ENCODE measurements at regions not wholly inside any gene's neighbourhood (a gene's known extent, or its start where the extent isn't known, plus 50 kb on each side); places are given as distances from the start of the nearest gene placed in this dataset.

DNA sequence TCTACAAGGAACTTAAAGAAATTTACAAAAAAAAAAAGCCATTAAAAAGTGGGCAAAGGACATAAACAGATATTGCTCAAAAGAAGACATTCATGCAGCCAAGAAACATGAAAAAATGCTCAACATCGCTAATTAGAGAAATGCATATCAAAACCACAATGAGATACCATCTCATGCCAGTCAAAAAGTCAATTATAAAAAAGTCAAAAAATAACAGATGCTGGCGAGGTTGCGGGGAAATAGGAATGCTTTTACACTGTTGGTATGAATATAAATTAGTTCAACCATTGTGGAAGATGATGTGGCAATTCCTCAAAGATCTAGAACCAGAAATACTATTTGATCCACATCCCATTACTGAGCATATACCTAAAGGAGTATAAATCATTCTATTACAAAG lies 411.9 kb upstream of the MARCKS start:
- DNase-seq: no peak

DNA sequence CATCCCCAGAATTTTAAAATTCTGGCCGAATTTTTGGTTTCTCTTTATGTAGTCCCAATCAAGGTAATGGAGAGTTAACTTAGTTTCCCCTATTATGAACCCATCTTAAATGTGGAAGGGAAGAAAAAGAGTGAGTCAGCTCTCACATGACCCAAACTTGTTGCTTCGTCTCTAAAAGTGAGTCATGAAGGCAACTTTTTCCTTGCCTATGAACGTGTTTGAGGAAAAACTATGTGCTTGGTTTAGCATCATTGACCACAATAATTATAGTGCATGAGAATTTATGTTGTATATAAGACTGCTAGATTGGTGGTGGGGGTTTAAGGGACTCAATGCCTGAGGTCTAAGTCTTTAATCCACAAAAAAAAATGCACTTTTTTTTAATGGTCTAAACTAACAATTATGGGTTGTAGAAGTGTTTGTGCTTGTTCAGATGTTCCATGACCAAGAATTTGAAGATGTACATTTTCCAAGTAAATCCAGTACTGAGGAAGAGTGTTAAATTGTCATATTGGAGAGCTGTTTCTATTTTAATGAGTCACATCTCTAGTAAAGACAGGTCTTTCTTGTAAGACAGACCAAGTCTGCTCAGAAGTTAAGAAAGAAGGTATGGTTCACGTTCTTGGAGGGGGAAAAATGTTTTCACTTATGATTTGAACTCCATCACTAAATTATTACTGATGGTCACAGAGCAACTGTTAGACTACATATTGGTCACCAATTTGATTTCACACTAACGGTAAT lies 409.9 kb upstream of the MARCKS start:
- DNase-seq: no peak

DNA sequence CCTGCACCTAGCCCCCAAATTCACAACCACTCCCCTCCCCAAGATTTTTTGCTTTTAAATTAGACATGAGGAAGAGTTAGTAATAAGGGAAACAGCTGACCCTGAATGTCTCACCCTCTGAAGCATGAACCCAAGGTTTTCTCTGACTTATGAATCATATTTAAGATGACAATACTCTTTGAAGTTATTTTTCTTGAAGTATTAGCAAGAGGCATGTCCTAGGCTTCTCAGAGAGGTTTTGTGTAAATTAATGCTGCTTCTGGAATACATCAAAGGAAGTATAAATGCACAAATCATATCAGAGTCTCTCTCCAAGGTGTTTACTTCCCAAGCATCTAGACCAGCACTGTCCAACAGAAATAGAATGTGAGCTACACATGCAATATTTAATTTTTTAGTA lies 408.1 kb upstream of the MARCKS start:
- no peak for DNase-seq

DNA sequence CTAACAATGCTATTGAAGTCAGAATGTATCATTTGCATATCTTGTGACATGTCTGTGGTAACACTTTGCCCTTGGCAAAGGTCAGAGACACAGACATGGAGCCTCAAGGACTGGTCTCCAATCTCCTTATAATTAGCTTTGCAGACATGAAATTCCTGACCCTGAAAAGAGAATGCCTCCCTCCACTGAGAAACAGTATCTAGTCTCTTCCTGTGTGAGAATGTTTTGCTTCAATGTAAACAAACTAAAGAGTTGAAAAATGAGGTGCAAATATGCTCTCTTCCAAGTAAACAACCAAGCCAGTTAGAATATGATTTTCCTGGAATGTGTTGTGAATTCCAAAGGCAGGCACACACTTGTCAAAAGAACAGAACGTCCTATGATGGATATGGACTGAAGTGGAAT lies 407.1 kb upstream of the MARCKS start:
- no peak for DNase-seq

DNA sequence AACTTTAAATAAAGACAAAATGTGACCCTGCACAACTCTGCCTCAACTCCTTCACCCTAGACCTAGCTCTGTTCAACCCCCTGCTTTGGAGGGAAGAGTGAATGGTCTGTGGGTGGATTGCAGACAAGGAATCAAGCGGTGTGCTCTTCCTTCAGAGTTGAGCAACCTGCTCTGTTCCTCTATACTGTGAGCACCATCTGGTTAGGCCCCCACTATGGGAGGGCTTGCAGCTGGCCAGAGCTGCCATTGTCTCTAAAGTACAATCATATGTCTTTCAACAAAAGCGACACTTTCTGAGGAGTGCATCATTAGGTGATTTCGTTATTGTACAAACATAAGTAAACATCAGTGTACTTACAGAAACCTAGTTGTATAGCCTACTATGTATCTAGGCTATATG lies 406.1 kb upstream of the MARCKS start:
- peak; percentile 12 for DNase-seq

DNA sequence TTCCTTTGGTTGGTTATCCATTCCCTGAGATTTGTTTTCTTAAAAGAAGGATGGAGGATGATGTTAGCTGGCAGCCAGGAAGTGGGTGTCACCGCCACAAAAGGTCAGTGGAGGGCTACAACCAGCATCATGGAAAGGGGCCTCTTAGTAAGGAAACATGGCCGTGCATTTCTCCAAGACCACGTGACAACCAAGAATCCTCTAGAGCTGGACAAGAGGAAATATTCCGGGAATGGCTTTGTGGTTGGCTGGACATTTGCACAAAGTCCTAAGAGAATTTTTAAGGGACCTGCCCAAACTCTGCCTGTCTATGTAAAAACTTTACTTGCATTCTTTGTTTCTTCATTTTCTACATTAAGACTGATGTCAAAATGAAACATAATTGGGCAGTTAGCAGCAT lies 399.9 kb upstream of the MARCKS start:
- no peak for DNase-seq

DNA sequence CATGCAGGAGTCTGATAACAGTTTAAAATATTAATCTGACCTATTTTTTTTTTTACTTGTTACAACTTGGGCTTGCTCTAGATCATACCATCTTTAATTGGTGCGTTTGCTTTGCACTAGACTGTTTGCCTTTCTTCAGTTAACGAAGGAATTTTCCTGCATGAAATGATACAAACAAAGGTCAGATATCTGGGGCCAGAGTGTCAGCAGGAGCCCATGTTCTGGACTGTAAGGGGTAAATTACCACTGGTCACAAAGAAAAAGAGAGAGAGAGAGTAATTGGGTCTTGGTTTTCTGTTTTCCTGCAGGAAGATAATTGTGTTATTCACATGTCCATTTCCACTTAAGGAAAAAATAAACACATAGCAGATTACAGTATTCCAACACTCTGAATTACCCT lies 399.4 kb upstream of the MARCKS start:
- no peak for DNase-seq

DNA sequence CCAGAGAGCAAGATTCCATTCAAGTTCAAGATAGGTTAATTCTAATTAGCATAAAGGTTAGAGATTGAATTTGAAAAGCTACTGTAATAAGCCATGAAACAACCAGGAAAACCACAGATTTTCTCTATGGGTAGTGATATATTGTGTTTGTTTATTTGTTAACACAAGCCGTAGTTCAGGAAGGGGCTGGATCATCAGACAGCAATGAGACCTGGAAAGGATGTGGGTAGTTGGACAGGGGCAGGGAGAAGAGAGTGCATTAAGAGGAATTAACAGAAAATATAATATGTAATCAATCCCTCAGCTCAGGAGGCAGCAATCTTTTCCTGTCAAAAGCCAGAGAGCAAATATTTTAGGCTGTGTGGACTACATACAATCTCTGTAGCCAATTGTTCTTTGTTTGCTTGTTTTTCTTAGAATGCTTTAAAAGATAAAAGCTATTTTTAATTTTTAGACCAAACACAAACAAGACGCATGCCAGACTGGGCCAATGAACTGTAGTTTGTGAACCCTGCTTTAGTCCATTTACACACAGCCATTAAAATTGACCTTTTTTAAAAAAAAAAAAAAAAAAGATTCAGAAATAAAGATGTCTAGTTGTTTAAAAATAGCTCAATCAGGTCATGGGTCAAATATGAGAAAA lies 398.7 kb upstream of the MARCKS start:
- no peak for DNase-seq

DNA sequence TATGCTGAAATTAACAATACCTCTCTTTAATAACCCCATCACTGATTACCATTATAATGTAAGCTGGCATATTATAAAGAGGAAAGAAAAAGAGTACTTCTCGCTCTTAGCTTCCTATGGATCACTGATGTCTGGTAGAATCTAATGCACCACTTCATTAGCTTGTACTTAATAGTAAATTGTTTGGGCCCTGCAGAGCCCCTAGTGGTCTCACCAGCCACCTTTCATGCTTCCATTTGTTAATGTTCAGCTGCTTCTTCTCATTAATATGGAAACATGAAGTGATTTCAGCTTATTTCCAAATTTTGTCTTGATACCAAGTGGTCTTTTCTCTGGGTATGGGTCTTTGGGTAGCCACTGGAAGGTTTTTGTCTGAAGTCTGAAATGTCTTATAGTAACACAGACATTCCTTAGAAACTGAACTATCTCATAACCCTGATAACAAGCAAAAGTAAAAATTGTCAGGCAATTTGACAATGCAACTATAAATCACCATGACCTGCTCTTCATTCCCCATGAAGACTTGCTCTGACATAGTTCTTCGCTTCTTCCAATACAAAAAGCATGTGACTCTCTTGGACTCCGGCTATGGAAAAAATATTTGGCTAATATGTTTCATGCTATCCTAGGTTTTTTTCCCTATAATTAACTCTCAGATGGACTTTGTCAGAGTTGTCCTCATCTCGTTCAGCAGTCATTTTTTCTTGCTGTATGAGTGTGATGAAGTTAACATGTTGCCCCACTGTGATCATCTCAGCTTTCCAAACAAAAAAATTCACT lies 395.8 kb upstream of the MARCKS start:
- DNase-seq: peak; percentile 5

DNA sequence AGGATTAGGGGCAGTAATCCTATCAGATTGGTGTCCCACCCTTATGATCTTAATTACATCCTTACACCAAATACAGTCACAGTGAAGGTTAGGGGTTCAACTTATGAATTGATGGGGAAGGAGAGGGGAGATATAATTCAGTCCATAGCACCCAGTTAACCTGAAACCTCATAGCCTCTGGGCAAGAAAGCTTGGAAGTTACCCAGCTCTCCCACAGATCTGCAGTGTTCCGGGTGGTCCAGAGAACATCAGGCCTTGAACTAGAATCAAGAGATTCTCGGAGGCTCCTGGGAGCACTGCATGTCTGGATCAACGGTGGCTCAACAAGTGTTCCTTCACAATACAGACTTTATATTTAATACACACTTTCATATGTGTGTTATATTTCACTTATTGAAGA lies 392.6 kb upstream of the MARCKS start:
- DNase-seq: no peak

DNA sequence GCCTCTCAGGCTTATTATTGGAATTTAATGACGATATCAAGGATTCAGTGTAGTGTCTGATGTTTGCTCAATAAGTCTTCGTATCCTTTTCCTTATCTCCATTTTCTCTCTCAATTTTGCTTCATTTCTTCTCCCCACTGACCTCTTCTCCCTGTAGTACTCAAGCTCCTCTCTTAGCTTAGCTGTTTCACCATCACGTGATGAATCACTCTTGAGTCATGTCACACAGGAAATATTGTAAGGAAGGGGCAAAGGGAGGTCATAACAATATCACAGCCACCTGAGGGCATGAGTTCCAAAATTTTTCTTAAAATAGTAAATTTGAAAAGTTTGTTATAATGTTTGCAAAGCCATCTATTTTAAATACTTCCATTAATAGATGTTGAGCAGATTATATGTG lies 392.2 kb upstream of the MARCKS start:
- DNase-seq: no peak

DNA sequence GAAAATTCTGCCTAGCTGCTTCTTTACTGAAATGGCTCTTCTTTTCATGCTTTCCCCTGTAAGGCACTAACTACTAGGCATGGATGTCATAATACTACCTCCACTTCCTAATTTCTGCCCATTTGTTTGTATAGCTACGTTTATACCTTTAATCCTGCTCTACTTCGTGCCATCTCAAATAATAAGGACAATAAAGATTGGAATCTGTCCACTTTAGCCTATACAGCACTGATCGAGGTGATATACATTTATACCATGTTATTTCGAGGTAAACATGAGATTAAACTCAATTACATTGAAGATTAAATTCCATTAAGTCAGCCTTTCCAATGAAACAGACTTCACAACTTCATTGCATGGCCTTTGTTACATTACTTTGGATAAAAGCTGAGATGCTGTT lies 390.6 kb upstream of the MARCKS start:
- no peak for DNase-seq

DNA sequence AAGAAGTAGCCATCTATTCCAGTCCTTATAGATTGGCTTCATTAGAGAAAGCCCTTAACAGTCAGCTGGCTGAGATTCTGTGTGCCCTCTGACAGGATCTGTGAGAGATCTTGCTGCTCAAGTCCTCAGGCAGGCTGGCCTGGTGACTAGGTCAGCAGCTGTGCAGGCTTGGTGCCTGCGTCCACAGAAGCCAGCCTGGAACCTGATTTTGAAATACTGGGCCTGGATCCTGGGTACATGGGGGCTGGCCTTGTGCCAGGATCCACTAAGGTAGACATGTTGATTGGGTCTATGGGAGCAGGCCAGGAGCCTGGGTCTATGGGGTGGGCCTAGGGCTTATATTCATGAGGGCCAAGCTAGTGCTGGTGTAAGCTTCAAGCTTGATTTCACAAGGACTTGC lies 381.8 kb upstream of the MARCKS start:
- no peak for DNase-seq

DNA sequence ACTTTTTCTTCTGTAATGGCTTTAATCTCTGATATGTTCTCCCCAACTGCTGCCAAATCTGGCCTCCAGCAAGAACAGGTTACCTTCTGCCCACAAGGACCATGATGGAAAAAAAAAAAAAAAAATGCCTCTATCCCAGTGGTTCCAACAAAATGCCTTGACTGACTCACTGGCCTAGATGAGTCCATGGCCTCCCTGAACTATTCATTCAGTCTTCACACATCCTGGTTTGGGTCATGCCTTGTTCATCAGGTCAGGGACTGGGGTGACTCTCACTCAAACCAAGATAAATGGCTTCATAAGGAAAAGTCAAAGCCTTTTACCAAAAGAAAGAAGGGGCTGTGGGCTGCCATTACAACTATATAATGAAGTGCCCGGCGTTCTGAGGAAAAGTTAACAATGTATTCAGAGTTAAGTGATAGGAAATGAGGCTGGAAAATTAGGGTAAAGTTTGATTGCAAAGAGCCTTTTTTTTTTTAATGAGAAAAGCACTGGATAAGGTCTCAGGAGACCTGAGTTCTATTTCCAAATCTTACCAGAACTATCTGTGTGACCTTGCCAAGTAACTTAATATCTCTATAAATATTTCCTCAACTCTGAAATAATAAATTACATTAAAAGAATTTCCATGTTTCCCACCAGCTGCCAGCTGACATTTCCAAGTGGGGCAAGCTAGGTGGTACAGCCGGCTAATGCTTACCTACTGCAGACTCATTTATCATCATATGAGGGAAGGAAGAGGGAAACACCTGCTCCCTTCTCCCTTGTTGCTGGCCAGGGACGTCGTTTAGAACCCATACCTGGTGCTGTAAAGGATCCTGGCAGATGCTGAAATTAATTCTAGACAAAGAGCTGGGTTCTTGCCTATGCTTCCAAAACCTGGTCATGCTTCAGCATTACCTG lies 380.0 kb upstream of the MARCKS start:
- DNase-seq: peak; percentile 92

DNA sequence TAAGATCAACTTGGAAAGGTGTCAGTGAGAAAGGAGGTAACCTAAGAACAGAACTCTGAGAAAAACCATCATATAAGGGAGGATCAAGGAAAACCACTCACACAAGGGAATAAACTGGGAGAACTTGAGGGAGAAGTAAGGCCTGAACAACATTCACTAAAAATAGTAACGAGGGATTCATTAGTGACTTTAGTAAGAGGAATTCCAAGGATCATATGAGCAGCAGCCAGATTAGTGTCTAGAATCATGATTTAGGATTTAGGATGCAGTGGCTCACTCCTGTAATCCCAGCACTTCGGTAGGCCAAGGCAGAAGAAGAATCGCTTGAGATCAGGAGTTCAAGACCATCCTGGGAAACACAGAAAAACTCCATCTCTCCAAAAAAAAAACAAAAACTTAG lies 376.5 kb upstream of the MARCKS start:
- DNase-seq: no peak

DNA sequence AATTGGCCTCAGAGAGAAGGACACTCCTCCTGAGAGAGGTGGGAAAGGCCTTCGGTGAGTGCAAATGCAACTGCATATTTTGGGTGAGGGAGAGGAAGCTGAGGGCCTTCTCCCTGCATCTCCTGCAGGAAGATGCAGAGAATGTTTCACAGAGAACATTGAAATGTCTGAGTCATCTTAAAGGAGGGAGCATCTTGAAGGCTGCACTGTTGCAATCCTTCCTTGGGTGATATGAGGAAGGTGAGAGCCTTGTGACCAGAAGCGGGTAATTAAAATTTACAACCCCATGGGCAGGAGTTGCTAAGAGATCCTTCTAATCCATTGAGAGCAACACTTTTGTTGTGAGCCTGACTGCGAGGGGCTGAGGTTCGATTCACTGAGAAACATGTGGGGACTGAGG lies 375.7 kb upstream of the MARCKS start:
- no peak for DNase-seq

DNA sequence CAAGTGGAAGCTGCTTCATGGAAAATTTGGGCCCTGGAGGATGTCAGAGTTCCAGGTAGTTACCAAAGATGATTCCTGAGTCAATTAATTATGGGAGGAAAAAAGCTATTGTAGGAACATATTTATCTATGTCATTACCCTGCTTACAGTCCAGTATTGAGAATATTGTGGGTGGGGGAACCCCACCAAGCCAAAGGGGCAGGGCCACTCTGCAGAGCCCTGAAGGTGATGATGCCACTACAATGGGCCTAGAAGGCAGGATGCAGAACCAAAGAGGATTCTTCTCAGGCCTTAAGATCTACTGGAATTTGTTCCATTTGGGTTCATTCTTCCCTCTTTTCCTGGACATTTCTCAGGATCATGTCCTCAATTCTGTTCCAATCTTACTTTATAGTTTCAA lies 375.2 kb upstream of the MARCKS start:
- no peak for DNase-seq

DNA sequence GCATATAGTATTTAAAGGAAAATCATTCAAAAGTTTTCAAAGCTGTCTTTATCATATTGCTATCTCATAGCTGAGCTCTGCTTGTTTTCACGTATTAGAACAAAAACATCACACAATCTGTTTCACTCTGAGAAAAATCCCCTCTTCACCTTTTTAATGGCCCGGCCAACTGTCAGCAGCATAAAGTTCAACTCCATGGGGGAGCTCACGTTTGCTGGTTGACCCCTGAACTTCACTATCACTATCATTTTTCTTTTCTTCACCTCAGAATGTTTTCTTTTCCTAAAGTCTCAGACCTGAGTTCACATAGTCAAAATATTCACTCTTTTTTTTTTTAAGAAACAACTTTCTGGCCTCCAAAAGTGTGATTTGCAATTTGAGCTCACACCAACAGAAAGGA lies 374.4 kb upstream of the MARCKS start:
- DNase-seq: no peak

DNA sequence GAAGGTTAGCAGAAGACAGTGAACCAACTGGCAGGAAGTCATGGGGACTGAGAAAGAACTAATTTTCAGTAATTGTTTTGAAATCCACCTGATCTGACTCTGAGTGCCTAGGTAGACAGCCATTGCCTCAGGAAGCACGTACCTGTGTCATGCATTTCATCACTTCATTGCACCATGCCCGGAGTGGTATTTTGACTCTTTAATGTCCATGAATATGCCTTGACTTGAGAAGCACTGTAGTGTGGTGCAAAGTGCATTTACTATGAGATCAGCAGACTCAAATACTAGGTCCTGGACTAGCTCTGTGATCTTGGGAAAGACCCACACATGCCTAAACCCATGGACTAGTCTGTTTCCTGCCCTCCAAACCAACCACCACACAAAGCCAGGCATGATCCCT lies 370.9 kb upstream of the MARCKS start:
- DNase-seq: no peak

DNA sequence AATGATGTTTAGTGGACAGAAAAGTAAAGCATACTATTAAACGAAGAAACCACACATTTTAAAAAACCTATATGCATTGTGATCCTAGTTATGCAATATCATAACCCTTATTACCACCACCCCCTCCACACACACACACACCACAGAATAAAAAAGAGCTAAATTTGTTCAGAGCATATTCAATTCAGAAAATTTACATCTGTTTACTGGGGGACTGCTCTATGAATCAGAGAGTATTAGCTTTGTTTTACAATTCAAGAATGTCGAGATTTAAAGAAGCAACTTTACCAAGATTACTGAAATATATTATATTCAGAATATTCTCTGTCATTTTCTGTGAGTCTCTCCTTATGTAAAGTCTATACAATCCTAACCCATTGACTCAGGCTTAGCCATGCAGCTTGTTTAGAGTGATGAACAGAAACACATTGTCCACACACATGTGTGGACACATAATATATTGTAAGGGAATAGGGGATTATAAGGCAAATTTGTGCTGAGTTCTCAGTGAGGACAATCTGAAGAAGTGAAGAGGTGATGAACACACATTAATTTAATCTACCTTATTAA lies 369.6 kb upstream of the MARCKS start:
- no peak for DNase-seq

DNA sequence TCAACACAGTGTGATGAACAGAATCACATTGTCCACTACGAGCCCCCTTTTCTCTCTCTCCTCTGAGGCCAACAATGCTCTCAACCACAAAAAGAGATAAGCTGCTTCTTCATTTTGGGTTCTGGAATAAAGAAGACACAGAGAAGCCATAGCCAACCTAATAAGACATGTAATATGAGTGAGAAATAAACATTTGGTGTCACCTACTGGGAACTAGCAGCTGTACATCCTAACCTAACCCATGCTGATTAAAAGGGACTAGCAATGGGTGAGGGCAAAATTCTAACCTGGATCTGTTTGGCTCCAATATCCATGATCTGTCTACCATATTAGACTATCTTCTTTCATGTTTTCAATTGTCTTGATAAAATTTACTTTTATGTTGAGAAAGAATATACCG lies 369.1 kb upstream of the MARCKS start:
- no peak for DNase-seq

DNA sequence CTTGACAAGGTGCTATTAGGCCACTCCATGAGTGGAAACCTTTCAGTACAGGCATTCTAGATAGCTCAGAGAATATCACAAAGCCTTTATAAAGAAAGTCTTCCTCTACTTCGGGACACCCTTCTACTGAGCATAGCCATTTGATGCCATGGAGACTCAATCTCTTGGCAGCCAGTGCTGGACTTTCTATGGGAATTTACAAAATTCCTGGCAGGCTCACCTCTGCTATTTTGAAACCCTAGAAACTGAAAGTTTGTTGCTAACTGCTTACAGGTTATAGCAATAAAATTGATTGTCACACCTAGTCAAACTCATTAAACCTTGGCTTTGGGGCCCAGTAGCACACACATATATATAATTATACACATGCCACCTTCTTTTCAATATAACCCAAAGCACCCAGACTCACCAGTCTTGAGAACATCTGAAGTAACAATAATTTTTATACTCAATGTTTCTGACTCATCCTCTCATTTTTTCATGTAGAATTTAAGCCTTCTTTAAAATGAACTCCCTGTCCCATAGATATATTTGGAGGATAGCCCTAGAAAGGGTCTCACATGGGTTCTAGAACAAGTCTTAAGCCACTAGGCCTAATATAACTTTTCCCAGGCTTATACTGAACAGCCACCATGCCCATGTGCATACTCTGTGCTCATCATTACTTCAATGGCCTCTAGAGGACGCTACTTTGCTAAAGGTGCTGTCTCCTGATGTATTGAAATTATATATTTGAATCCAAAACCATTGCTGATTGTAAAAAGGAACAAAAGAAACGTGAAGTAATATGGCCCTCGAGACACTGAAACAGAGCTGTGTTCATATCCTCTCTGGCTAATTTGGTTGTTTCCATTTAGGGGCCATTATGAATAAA lies 368.1 kb upstream of the MARCKS start:
- DNase-seq: no peak

Data from NCI-H2171 treated with DMSO at 0.1 percent for 48 hours (cell line).